Esophagus muscularis mucosa (tissue), 4 donors: ENCODE measurements at regions not wholly inside any gene's neighbourhood (a gene's known extent, or its start where the extent isn't known, plus 50 kb on each side); places are given as distances from the start of the nearest gene placed in this dataset.

Experiments used
- DNase-seq: peaks from one replicate; pipeline ENCODE4 v3.0.0-alpha.2; 2017; ENCODE audit errors: extremely low spot score
- H3K27ac ChIP-seq, 4 donors: fragments of 200-600 bp; sonication (generic); replicated peaks in 1 of 4; 1 replicate in 3 of 4; 2 replicates in 1 of 4; pipeline ENCODE4 v1.5.1; 2016 to 2019; ENCODE audit warnings: mild to moderate bottlenecking in 1 of 4
- H3K27me3 ChIP-seq, 4 donors: fragments of 200-600 bp; sonication (generic); one replicate each; pipeline versions ENCODE4 v1.5.1 to v1.6.0; 2016 to 2019
- H3K36me3 ChIP-seq, 4 donors: fragments of 200-600 bp; sonication (generic); one replicate each; pipeline ENCODE4 v1.5.1; 2016 to 2019
- H3K4me1 ChIP-seq, 4 donors: fragments of 200-600 bp; sonication (generic); one replicate each; pipeline ENCODE4 v1.5.1; 2016 to 2019
- H3K4me3 ChIP-seq, 4 donors: fragments of 200-600 bp; sonication (generic); 1 replicate in 2 of 4; 2 replicates in 2 of 4; pipeline ENCODE4 v1.5.1; 2016 to 2019; ENCODE audit warnings: mild to moderate bottlenecking in 4 of 4, moderate library complexity in 1 of 4
- H3K9me3 ChIP-seq, 4 donors: fragments of 200-600 bp; sonication (generic); 1 replicate in 3 of 4; 2 replicates in 1 of 4; pipeline ENCODE4 v1.5.1; 2016 to 2019
- CTCF ChIP-seq, 3 experiments: fragments of 200-600 bp in 2 of 3; fragments of 450-650 bp in 1 of 3; sonication (generic) in 2 of 3; IDR thresholded peaks; one replicate each; pipeline ENCODE4 v1.5.1; 2017 to 2019; ENCODE audit warnings: antibody characterized with exemption in 3 of 3, mild to moderate bottlenecking in 2 of 3, moderate library complexity in 1 of 3
- EP300 ChIP-seq: sonication (generic); formaldehyde crosslinking; IDR thresholded peaks from one replicate; pipeline ENCODE4 v1.6.1; 2017; ENCODE audit warnings: antibody characterized with exemption
- POLR2A ChIP-seq: fragments of 450-650 bp; IDR thresholded peaks from one replicate; pipeline ENCODE4 v1.6.1; 2017; ENCODE audit warnings: antibody characterized with exemption, moderate library complexity, mild to moderate bottlenecking, low read depth
- POLR2AphosphoS5 ChIP-seq, 2 donors: sonication (generic); formaldehyde crosslinking; IDR thresholded peaks; one replicate each; pipeline ENCODE4 v1.6.1; 2017; ENCODE audit warnings: antibody characterized with exemption in 2 of 2
- WGBS: methylation state at CpG from one replicate; pipeline ENCODE4 v1.1.5; 2018; 5-methylcytosine and 5-hydroxymethylcytosine counted together
- intact Hi-C: fragments of 100-400 bp; cut with DNase I; formaldehyde crosslinking; loops from one replicate; pipeline ENCODE4 v1.15.1; 2023

- TF ChIP-seq EP300 (no peak), POLR2AphosphoS5 (IDR thresholded peaks at IDR 0.05) (no peak), CTCF (IDR thresholded peaks at IDR 0.05) (no peak), POLR2A (no peak)
- no peak for DNase-seq
- Histone ChIP-seq H3K9me3 (no peaks in the 10 kb centered on the region), H3K27ac (no peak overlapping the region), H3K4me1 (peaks cover 0 to 10% (median 2%) of the 10 kb centered on the region in 4 donors), H3K4me3 (no peak overlapping the region), H3K27me3 (no peaks in the 10 kb centered on the region), H3K36me3 (no peaks in the 10 kb centered on the region)
- intact Hi-C loops = no loop called here
- WGBS = 83% methylated on average over 1 of the region's 1 CpG
Observed at GRCh38 chr1:106756752-106757151, 299.7 kb upstream of the PRMT6 start.

- Histone ChIP-seq H3K36me3 (no peaks in the 10 kb centered on the region), H3K4me3 (no peak overlapping the region), H3K9me3 (peaks cover 0 to 3% (median 0%) of the 10 kb centered on the region in 4 donors), H3K27ac (no peak overlapping the region), H3K4me1 (peaks cover 0 to 4% (median 2%) of the 10 kb centered on the region in 4 donors), H3K27me3 (no peaks in the 10 kb centered on the region)
- TF ChIP-seq CTCF (IDR thresholded peaks at IDR 0.05) (no peak), POLR2A (no peak), POLR2AphosphoS5 (IDR thresholded peaks at IDR 0.05) (no peak), EP300 (no peak)
- intact Hi-C loops = no loop called here
- no peak for DNase-seq
- 43% methylated on average over 2 of the region's 2 CpGs for WGBS
Observed at GRCh38 chr1:106768077-106768476, 288.4 kb upstream of the PRMT6 start.

GRCh38 chr1:106768501-106768900, 288.0 kb upstream of the PRMT6 start:
- Histone ChIP-seq H3K27me3 (no peaks in the 10 kb centered on the region), H3K4me1 (peaks cover 0 to 4% (median 2%) of the 10 kb centered on the region in 4 donors), H3K4me3 (no peak overlapping the region), H3K36me3 (no peaks in the 10 kb centered on the region), H3K27ac (no peak overlapping the region), H3K9me3 (peaks cover 0 to 7% (median 4%) of the 10 kb centered on the region in 4 donors)
- TF ChIP-seq POLR2AphosphoS5 (IDR thresholded peaks at IDR 0.05) (no peak), EP300 (no peak), CTCF (IDR thresholded peaks at IDR 0.05) (no peak), POLR2A (no peak)
- intact Hi-C loops = no loop called here
- DNase-seq = no peak
- 77% methylated on average over 2 of the region's 2 CpGs for WGBS

GRCh38 chr1:106773206-106773605, 283.3 kb upstream of the PRMT6 start:
- H3K27me3 ChIP-seq = no peaks in the 10 kb centered on the region
- no peak for TF ChIP-seq POLR2AphosphoS5 (IDR thresholded peaks at IDR 0.05)
- no peak for TF ChIP-seq EP300
- no peak for TF ChIP-seq CTCF (IDR thresholded peaks at IDR 0.05)
- TF ChIP-seq POLR2A = no peak
- WGBS = 92% methylated on average over 2 of the region's 2 CpGs
- DNase-seq = no peak
- H3K4me3 ChIP-seq = no peak overlapping the region
- H3K27ac ChIP-seq = no peak overlapping the region
- intact Hi-C loops = no loop called here
- no peaks in the 10 kb centered on the region for H3K36me3 ChIP-seq
- peaks cover 0 to under 1% (median 0%) of the 10 kb centered on the region in 4 donors for H3K4me1 ChIP-seq
- peaks cover 0 to 31% (median 14%) of the 10 kb centered on the region in 4 donors for H3K9me3 ChIP-seq

- Histone ChIP-seq H3K27me3 (no peaks in the 10 kb centered on the region), H3K9me3 (peaks cover 0 to 9% (median under 1%) of the 10 kb centered on the region in 4 donors), H3K4me3 (no peak overlapping the region), H3K36me3 (no peaks in the 10 kb centered on the region), H3K4me1 (no peaks in the 10 kb centered on the region), H3K27ac (no peak overlapping the region)
- 88% methylated on average over 1 of the region's 1 CpG for WGBS
- intact Hi-C loops = no loop called here
- no peak for TF ChIP-seq EP300
- no peak for TF ChIP-seq CTCF (IDR thresholded peaks at IDR 0.05)
- no peak for TF ChIP-seq POLR2AphosphoS5 (IDR thresholded peaks at IDR 0.05)
- no peak for TF ChIP-seq POLR2A
- no peak for DNase-seq
Observed at GRCh38 chr1:106780066-106780465, 276.4 kb upstream of the PRMT6 start.
